ENCODE measurements at regions not wholly inside any gene's neighbourhood (a gene's known extent, or its start where the extent isn't known, plus 50 kb on each side); places are given as distances from the start of the nearest gene placed in this dataset.
A peak's percentile ranks its signal among the peaks of the same experiment; 100 is the strongest.

GRCh38 chr6:40894962-40895799, 143.8 kb downstream of the UNC5CL start:
- H4K20me1 ChIP-seq (ENCODE audit: insufficient read depth), result no peaks in the 10 kb centered on the region
- no peak overlapping the region for H2AFZ ChIP-seq
- BruUV-seq (replicated peaks), result no TSS peak
- H3K4me3 ChIP-seq, result no peak overlapping the region
- no peaks in the 10 kb centered on the region for H3K79me2 ChIP-seq (ENCODE audit: low read depth)
- CTCF ChIA-PET, result no interaction called here
- peak in 1 of 2 experiments; percentile 58 for DNase-seq
- no peaks in the 10 kb centered on the region for H3K9me3 ChIP-seq (ENCODE audit: insufficient read depth, low read depth)
- H3K27me3 ChIP-seq (ENCODE audit: insufficient read depth, low read depth), result peaks cover 44% of the 10 kb centered on the region
- POLR2A ChIA-PET (ENCODE audit: unreplicated experiment), result interaction anchor here (0.7 kb wide), 1 partner anchor 132 kb away, joined by 5 read pairs; no protein-coding TSS in a partner anchor
- no peaks in the 10 kb centered on the region for H3F3A ChIP-seq (ENCODE audit: insufficient read depth, low read depth)
- no peaks in the 10 kb centered on the region for H3K36me3 ChIP-seq (ENCODE audit: low read depth)
- TF ChIP-seq CTCF (conservative IDR thresholded peaks at IDR 0.05) (peak; percentile 74), EZH2 (IDR thresholded peaks at IDR 0.05; ENCODE audit: low read depth) (no peak)
- no peaks in the 10 kb centered on the region for H3K4me1 ChIP-seq (replicated peaks; ENCODE audit: insufficient read depth)
- intact Hi-C loops (cut with micrococcal nuclease; ENCODE audit: unreplicated experiment), result loop anchor here (1.0 to 5.0 kb wide), 4 partner anchors 112 to 172 kb away; no protein-coding TSS in a partner anchor
- H3K27ac ChIP-seq, result no peak overlapping the region
- H3K9me2 ChIP-seq (ENCODE audit: insufficient read depth), result no peaks in the 10 kb centered on the region
- no peak overlapping the region for H3K4me2 ChIP-seq

GRCh38 chr6:40893021-40893420, 146.0 kb downstream of the UNC5CL start:
- Histone ChIP-seq H3K4me3 (no peak overlapping the region), H3K36me3 (ENCODE audit: low read depth) (no peaks in the 10 kb centered on the region), H3K79me2 (ENCODE audit: low read depth) (no peaks in the 10 kb centered on the region), H3K9me3 (ENCODE audit: insufficient read depth, low read depth) (no peaks in the 10 kb centered on the region), H3K4me1 (replicated peaks; ENCODE audit: insufficient read depth) (no peaks in the 10 kb centered on the region), H3K9me2 (ENCODE audit: insufficient read depth) (no peaks in the 10 kb centered on the region), H3K4me2 (no peak overlapping the region), H3K27me3 (ENCODE audit: insufficient read depth, low read depth) (peaks cover 64% of the 10 kb centered on the region), H3F3A (ENCODE audit: insufficient read depth, low read depth) (no peaks in the 10 kb centered on the region), H4K20me1 (ENCODE audit: insufficient read depth) (no peaks in the 10 kb centered on the region), H3K27ac (no peak overlapping the region), H2AFZ (no peak overlapping the region)
- POLR2A ChIA-PET (ENCODE audit: unreplicated experiment), result no interaction called here
- no TSS peak for BruUV-seq (replicated peaks)
- CTCF ChIA-PET, result no interaction called here
- TF ChIP-seq CTCF (conservative IDR thresholded peaks at IDR 0.05) (no peak), EZH2 (IDR thresholded peaks at IDR 0.05; ENCODE audit: low read depth) (no peak)
- no peak for DNase-seq
- intact Hi-C loops (cut with micrococcal nuclease; ENCODE audit: unreplicated experiment), result no loop called here

GRCh38 chr6:40892223-40892622, 146.8 kb downstream of the UNC5CL start:
- Histone ChIP-seq H3K27me3 (ENCODE audit: insufficient read depth, low read depth) (peaks cover 71% of the 10 kb centered on the region), H3K27ac (no peak overlapping the region), H3K4me2 (no peak overlapping the region), H3K4me3 (no peak overlapping the region), H3K4me1 (replicated peaks; ENCODE audit: insufficient read depth) (no peaks in the 10 kb centered on the region), H3K79me2 (ENCODE audit: low read depth) (no peaks in the 10 kb centered on the region), H4K20me1 (ENCODE audit: insufficient read depth) (no peaks in the 10 kb centered on the region), H3F3A (ENCODE audit: insufficient read depth, low read depth) (no peaks in the 10 kb centered on the region), H2AFZ (no peak overlapping the region), H3K9me2 (ENCODE audit: insufficient read depth) (no peaks in the 10 kb centered on the region), H3K36me3 (ENCODE audit: low read depth) (no peaks in the 10 kb centered on the region), H3K9me3 (ENCODE audit: insufficient read depth, low read depth) (no peaks in the 10 kb centered on the region)
- no peak for DNase-seq
- no peak for TF ChIP-seq EZH2 (IDR thresholded peaks at IDR 0.05; ENCODE audit: low read depth)
- POLR2A ChIA-PET (ENCODE audit: unreplicated experiment), result no interaction called here
- intact Hi-C loops (cut with micrococcal nuclease; ENCODE audit: unreplicated experiment), result no loop called here
- CTCF ChIA-PET, result no interaction called here
- no TSS peak for BruUV-seq (replicated peaks)

Data from PC-9 (cell line).